ENCODE measurements at regions not wholly inside any gene's neighbourhood (a gene's known extent, or its start where the extent isn't known, plus 50 kb on each side); places are given as distances from the start of the nearest gene placed in this dataset.

DNA sequence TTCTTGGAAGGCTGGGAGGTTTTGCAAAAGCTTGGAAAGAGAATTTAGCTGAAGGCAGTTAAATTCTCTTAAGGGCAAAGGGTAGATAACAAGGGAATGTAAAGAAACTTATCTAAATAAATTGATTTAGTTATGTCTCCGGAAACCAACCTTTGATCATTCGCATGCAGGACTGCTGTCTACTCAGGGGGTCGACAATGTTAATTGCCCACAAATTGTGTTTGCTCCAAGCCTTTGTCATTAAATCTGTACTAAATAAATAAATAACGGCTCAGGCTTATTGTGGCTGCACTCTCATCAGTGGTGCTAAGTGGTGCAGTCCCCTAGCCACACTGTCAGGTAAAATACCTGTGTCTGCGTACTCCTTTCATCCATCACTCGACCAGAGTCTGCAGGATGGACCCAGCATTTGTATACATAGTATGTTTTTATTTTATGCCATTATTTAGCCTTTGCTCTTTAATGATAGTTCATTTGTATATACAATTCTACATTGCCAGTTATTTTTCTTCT, 497.4 kb upstream of the RASGRP1 start:
- Histone ChIP-seq H3K9me3 (ENCODE audit: low read length) (no peaks in the 10 kb centered on the region), H3K4me2 (ENCODE audit: low read length) (no peak overlapping the region), H3K9ac (ENCODE audit: low read length) (no peak overlapping the region), H3K79me2 (ENCODE audit: insufficient read depth, low read length) (no peaks in the 10 kb centered on the region), H2AFZ (ENCODE audit: low read length) (no peak overlapping the region), H3K4me1 (ENCODE audit: insufficient read depth, low read length, severe bottlenecking) (no peaks in the 10 kb centered on the region), H3K9me2 (ENCODE audit: low read depth, low read length) (no peaks in the 10 kb centered on the region), H3K27me3 (ENCODE audit: insufficient read depth, low read length) (no peaks in the 10 kb centered on the region), H3K36me3 (ENCODE audit: insufficient read depth, low read length) (no peaks in the 10 kb centered on the region), H3K27ac (ENCODE audit: low read depth, low read length, poor library complexity, severe bottlenecking) (no peak overlapping the region), H3K4me3 (ENCODE audit: low read depth, low read length, poor library complexity, severe bottlenecking) (no peak overlapping the region), H4K20me1 (ENCODE audit: insufficient read depth, low read length) (no peaks in the 10 kb centered on the region), H3F3A (ENCODE audit: insufficient read depth, low read length) (no peaks in the 10 kb centered on the region)
- TF ChIP-seq EZH2 (IDR thresholded peaks at IDR 0.05; ENCODE audit: borderline replicate concordance, low read length): no peak
- TF ChIP-seq, protein P1, sequence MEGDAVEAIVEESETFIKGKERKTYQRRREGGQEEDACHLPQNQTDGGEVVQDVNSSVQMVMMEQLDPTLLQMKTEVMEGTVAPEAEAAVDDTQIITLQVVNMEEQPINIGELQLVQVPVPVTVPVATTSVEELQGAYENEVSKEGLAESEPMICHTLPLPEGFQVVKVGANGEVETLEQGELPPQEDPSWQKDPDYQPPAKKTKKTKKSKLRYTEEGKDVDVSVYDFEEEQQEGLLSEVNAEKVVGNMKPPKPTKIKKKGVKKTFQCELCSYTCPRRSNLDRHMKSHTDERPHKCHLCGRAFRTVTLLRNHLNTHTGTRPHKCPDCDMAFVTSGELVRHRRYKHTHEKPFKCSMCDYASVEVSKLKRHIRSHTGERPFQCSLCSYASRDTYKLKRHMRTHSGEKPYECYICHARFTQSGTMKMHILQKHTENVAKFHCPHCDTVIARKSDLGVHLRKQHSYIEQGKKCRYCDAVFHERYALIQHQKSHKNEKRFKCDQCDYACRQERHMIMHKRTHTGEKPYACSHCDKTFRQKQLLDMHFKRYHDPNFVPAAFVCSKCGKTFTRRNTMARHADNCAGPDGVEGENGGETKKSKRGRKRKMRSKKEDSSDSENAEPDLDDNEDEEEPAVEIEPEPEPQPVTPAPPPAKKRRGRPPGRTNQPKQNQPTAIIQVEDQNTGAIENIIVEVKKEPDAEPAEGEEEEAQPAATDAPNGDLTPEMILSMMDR (IDR thresholded peaks at IDR 0.05; ENCODE audit: low read length): no peak

DNA sequence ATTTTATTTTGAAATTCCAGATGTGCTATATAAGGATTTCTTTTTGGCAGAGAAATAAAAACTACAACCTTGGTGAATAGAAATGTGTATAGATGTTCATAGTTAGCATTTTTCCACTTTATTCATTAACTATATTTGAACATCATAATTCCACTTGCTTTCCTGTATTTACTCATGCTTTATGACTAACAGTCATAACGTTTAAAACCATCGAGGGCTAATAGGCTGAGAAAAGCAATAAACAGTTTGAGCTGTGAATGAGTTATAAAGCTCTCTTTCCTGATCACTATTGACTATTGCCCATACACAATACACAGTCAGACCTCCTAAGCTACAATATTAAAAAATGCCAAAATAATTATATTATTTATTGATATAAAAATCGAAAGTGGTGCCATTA, 502.1 kb upstream of the RASGRP1 start:
- Histone ChIP-seq H3K27ac (ENCODE audit: low read depth, low read length, poor library complexity, severe bottlenecking) (no peak overlapping the region), H3K4me3 (ENCODE audit: low read depth, low read length, poor library complexity, severe bottlenecking) (no peak overlapping the region), H2AFZ (ENCODE audit: low read length) (no peak overlapping the region), H3K4me2 (ENCODE audit: low read length) (no peak overlapping the region), H3K79me2 (ENCODE audit: insufficient read depth, low read length) (no peaks in the 10 kb centered on the region), H4K20me1 (ENCODE audit: insufficient read depth, low read length) (no peaks in the 10 kb centered on the region), H3K36me3 (ENCODE audit: insufficient read depth, low read length) (no peaks in the 10 kb centered on the region), H3K27me3 (ENCODE audit: insufficient read depth, low read length) (no peaks in the 10 kb centered on the region), H3K9me3 (ENCODE audit: low read length) (no peaks in the 10 kb centered on the region), H3F3A (ENCODE audit: insufficient read depth, low read length) (no peaks in the 10 kb centered on the region), H3K9ac (ENCODE audit: low read length) (no peak overlapping the region), H3K9me2 (ENCODE audit: low read depth, low read length) (no peaks in the 10 kb centered on the region), H3K4me1 (ENCODE audit: insufficient read depth, low read length, severe bottlenecking) (no peaks in the 10 kb centered on the region)
- TF ChIP-seq EZH2 (IDR thresholded peaks at IDR 0.05; ENCODE audit: borderline replicate concordance, low read length): no peak
- TF ChIP-seq, protein P1 (IDR thresholded peaks at IDR 0.05; ENCODE audit: low read length): no peak

DNA sequence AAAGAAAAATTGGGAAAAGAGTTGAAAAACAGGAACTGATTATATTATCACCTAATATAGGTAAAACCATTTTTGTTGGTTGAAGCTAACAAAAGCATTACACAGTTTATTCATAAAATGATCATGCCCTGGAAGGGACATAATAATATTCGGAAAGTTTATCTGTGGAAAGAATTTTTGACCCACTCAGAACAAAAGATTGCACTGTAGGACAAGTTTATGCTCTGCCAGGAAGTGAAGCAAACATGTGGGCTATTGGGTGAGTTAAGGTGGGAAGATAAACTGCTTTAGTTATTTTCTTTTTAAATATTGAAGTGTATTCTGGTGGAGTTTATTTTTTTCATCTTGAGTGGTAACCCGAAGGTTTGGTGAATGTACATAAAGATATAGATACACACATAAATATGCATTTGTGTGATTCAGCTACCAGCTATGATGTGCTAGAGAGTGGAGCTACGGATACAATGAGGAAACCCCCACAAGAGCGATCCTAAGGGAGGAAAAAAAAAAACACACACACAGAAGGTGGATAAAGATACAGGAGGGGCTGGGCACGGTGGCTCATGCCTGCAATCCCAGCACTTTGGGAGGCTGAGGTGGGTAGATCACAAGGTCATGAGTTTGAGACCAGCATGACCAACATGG, 506.4 kb upstream of the THBS1 start:
- H3K9me2 ChIP-seq (ENCODE audit: low read depth, low read length): no peaks in the 10 kb centered on the region
- H3F3A ChIP-seq (ENCODE audit: insufficient read depth, low read length): no peaks in the 10 kb centered on the region
- no peaks in the 10 kb centered on the region for H4K20me1 ChIP-seq (ENCODE audit: insufficient read depth, low read length)
- no peaks in the 10 kb centered on the region for H3K79me2 ChIP-seq (ENCODE audit: insufficient read depth, low read length)
- H3K36me3 ChIP-seq (ENCODE audit: insufficient read depth, low read length): no peaks in the 10 kb centered on the region
- no peak overlapping the region for H3K4me3 ChIP-seq (ENCODE audit: low read depth, low read length, poor library complexity, severe bottlenecking)
- TF ChIP-seq, protein P1 (IDR thresholded peaks at IDR 0.05; ENCODE audit: low read length): no peak
- no peak for TF ChIP-seq EZH2 (IDR thresholded peaks at IDR 0.05; ENCODE audit: borderline replicate concordance, low read length)
- H3K4me1 ChIP-seq (ENCODE audit: insufficient read depth, low read length, severe bottlenecking): no peaks in the 10 kb centered on the region
- H3K9ac ChIP-seq (ENCODE audit: low read length): no peak overlapping the region
- H3K4me2 ChIP-seq (ENCODE audit: low read length): no peak overlapping the region
- no peaks in the 10 kb centered on the region for H3K27me3 ChIP-seq (ENCODE audit: insufficient read depth, low read length)
- H3K9me3 ChIP-seq (ENCODE audit: low read length): no peaks in the 10 kb centered on the region
- H2AFZ ChIP-seq (ENCODE audit: low read length): no peak overlapping the region
- no peak overlapping the region for H3K27ac ChIP-seq (ENCODE audit: low read depth, low read length, poor library complexity, severe bottlenecking)
